ENCODE measurements at regions not wholly inside any gene's neighbourhood (a gene's known extent, or its start where the extent isn't known, plus 50 kb on each side); places are given as distances from the start of the nearest gene placed in this dataset.

DNA sequence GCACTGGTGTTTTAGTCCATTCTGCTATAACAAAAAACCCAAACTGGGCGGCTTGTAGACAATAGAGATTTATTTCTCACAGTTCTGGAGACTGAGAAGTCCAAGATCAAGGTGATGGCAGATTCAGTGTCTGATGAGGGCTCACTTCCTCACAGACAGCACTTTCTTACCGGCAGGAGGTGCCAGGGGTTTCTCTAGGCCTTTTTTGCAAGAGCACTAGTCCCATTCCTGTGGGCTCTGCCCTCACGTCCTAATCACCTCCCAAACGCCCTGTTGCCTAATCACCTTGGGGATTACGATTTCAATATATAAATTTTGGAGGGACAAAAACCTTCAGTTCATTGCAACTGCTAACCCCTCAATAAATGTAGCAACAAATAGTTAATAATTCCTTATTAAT is 140.0 kb upstream of the SGK1 start (continued):
- TF ChIP-seq EWSR1 (IDR thresholded peaks at IDR 0.05; ENCODE audit: borderline replicate concordance, low read depth, partially characterized antibody): no peak

- H3K27me3 ChIP-seq (ENCODE audit: control insufficient read depth in 2 of 2, insufficient read depth in 2 of 2, low read length in 2 of 2): no peaks in the 10 kb centered on the region
- H3K4me2 ChIP-seq (ENCODE audit: insufficient read depth, low read length): no peak overlapping the region
- no peaks in the 10 kb centered on the region for H3K79me2 ChIP-seq (ENCODE audit: control insufficient read depth, insufficient read depth, low read length)
- ChIA-PET POLR2A (interaction anchor here (0.7 to 1.9 kb wide), 3 partner anchors 8 to 85 kb away, joined by 3 to 4 read pairs (median 3); no protein-coding TSS in a partner anchor), CTCF (ENCODE audit: low intra/inter-chr PET ratio) (no interaction called here)
- H4K20me1 ChIP-seq (replicated peaks; ENCODE audit: control insufficient read depth, insufficient read depth, low read length): no peaks in the 10 kb centered on the region
- no peak overlapping the region for H3K4me3 ChIP-seq
- no TSS peak for BruUV-seq (replicated peaks)
- intact Hi-C loops (cut with micrococcal nuclease) (loop anchor here (5.0 to 10.0 kb wide), 2 partner anchors 186 to 369 kb away; no protein-coding TSS in a partner anchor), in situ Hi-C loops (cut with MboI) (no loop called here)
- H3K9me3 ChIP-seq (replicated peaks; ENCODE audit: control insufficient read depth, insufficient read depth, low read depth, low read length): no peaks in the 10 kb centered on the region; the same call in 1 of the 2 replicates
- DNase-seq (ENCODE audit: extremely low read depth in 1 of 4, low spot score in 3 of 4): no peak
- FAIRE-seq: no peak
- no peaks in the 10 kb centered on the region for H3K36me3 ChIP-seq (ENCODE audit: control insufficient read depth, insufficient read depth, low read length)
- no peak overlapping the region for H3K9ac ChIP-seq (ENCODE audit: insufficient read depth in 1 of 2, low read depth in 2 of 2, low read length in 2 of 2)
- no peaks in the 10 kb centered on the region; a peak in 1 of 5 replicates for H3K4me1 ChIP-seq (replicated peaks in 1 of 2; ENCODE audit: control insufficient read depth in 2 of 2, insufficient read depth in 2 of 2, low read length in 2 of 2)
- ATAC-seq: no peak
- no peaks in the 10 kb centered on the region for H3K9me1 ChIP-seq (ENCODE audit: control insufficient read depth, insufficient read depth, low read length)
- H2AFZ ChIP-seq (ENCODE audit: low read depth, low read length): no peak overlapping the region
- no peak overlapping the region for H3K27ac ChIP-seq (ENCODE audit: extremely low read depth, low read depth, low read length)
- 8% methylated on average over 2 of the region's 2 CpGs for WGBS (ENCODE audit: insufficient coverage, low coverage, missing lambda C conversion rate)
- TF ChIP-seq, protein P1, sequence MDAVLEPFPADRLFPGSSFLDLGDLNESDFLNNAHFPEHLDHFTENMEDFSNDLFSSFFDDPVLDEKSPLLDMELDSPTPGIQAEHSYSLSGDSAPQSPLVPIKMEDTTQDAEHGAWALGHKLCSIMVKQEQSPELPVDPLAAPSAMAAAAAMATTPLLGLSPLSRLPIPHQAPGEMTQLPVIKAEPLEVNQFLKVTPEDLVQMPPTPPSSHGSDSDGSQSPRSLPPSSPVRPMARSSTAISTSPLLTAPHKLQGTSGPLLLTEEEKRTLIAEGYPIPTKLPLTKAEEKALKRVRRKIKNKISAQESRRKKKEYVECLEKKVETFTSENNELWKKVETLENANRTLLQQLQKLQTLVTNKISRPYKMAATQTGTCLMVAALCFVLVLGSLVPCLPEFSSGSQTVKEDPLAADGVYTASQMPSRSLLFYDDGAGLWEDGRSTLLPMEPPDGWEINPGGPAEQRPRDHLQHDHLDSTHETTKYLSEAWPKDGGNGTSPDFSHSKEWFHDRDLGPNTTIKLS (IDR thresholded peaks at IDR 0.05; ENCODE audit: borderline replicate concordance, low read depth): no peak
- TF ChIP-seq NFATC3 (IDR thresholded peaks at IDR 0.05) (no peak), TFAP4 (CRISPR knock-in tag; IDR thresholded peaks at IDR 0.05; ENCODE audit: borderline replicate concordance) (no peak), CTCFL (IDR thresholded peaks at IDR 0.05; ENCODE audit: borderline replicate concordance, insufficient read depth, low read depth, low read length, poor library complexity, severe bottlenecking) (no peak)
- TF ChIP-seq, protein P2, sequence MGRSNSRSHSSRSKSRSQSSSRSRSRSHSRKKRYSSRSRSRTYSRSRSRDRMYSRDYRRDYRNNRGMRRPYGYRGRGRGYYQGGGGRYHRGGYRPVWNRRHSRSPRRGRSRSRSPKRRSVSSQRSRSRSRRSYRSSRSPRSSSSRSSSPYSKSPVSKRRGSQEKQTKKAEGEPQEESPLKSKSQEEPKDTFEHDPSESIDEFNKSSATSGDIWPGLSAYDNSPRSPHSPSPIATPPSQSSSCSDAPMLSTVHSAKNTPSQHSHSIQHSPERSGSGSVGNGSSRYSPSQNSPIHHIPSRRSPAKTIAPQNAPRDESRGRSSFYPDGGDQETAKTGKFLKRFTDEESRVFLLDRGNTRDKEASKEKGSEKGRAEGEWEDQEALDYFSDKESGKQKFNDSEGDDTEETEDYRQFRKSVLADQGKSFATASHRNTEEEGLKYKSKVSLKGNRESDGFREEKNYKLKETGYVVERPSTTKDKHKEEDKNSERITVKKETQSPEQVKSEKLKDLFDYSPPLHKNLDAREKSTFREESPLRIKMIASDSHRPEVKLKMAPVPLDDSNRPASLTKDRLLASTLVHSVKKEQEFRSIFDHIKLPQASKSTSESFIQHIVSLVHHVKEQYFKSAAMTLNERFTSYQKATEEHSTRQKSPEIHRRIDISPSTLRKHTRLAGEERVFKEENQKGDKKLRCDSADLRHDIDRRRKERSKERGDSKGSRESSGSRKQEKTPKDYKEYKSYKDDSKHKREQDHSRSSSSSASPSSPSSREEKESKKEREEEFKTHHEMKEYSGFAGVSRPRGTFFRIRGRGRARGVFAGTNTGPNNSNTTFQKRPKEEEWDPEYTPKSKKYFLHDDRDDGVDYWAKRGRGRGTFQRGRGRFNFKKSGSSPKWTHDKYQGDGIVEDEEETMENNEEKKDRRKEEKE (IDR thresholded peaks at IDR 0.05; ENCODE audit: borderline replicate concordance in 1 of 2, control insufficient read depth in 1 of 2, low read depth in 2 of 2, low read length in 1 of 2): no peak
- TF ChIP-seq, protein P3, sequence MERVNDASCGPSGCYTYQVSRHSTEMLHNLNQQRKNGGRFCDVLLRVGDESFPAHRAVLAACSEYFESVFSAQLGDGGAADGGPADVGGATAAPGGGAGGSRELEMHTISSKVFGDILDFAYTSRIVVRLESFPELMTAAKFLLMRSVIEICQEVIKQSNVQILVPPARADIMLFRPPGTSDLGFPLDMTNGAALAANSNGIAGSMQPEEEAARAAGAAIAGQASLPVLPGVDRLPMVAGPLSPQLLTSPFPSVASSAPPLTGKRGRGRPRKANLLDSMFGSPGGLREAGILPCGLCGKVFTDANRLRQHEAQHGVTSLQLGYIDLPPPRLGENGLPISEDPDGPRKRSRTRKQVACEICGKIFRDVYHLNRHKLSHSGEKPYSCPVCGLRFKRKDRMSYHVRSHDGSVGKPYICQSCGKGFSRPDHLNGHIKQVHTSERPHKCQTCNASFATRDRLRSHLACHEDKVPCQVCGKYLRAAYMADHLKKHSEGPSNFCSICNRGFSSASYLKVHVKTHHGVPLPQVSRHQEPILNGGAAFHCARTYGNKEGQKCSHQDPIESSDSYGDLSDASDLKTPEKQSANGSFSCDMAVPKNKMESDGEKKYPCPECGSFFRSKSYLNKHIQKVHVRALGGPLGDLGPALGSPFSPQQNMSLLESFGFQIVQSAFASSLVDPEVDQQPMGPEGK (CRISPR knock-in tag; IDR thresholded peaks at IDR 0.05; ENCODE audit: borderline replicate concordance): no peak
- TF ChIP-seq, protein P4, sequence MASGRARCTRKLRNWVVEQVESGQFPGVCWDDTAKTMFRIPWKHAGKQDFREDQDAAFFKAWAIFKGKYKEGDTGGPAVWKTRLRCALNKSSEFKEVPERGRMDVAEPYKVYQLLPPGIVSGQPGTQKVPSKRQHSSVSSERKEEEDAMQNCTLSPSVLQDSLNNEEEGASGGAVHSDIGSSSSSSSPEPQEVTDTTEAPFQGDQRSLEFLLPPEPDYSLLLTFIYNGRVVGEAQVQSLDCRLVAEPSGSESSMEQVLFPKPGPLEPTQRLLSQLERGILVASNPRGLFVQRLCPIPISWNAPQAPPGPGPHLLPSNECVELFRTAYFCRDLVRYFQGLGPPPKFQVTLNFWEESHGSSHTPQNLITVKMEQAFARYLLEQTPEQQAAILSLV (tag; IDR thresholded peaks at IDR 0.05): no peak
Observed at GRCh38 chr6:134456226-134456625, 138.3 kb upstream of the SGK1 start.
